ENCODE measurements at regions not wholly inside any gene's neighbourhood (a gene's known extent, or its start where the extent isn't known, plus 50 kb on each side); places are given as distances from the start of the nearest gene placed in this dataset.
"Not testable (repeated sequence)": the region's sequence is repeated elsewhere in the genome, so short reads cannot be mapped to it uniquely, and the experiment has no call there.

DNA sequence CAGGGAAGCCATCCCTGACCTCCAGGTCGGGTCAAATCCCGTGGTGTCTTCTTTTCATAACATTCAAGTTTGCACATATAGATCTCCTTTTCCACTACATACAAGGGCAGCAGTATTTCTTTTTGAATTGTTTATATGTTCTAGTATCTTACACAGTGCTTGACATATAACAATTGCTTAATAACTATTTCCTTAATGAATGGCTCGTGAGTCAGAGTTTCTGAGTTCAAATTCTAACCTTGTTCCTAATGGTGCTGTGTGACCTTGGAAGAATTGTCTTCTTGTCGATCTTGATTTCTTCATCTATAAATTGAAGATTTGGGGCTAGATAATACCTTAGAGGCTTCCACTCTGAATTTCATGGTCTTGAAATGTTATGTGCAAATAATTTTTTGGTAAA lies 57.2 kb upstream of the PELI2 start:
- DNase-seq: no peak
- 29 to 40% (median 32%) methylated on average over 4 of the region's 4 CpGs for WGBS, 4 donors
- no peaks in the 10 kb centered on the region for H3K9me3 ChIP-seq (replicated peaks in 1 of 3)
- TF ChIP-seq, protein P1, sequence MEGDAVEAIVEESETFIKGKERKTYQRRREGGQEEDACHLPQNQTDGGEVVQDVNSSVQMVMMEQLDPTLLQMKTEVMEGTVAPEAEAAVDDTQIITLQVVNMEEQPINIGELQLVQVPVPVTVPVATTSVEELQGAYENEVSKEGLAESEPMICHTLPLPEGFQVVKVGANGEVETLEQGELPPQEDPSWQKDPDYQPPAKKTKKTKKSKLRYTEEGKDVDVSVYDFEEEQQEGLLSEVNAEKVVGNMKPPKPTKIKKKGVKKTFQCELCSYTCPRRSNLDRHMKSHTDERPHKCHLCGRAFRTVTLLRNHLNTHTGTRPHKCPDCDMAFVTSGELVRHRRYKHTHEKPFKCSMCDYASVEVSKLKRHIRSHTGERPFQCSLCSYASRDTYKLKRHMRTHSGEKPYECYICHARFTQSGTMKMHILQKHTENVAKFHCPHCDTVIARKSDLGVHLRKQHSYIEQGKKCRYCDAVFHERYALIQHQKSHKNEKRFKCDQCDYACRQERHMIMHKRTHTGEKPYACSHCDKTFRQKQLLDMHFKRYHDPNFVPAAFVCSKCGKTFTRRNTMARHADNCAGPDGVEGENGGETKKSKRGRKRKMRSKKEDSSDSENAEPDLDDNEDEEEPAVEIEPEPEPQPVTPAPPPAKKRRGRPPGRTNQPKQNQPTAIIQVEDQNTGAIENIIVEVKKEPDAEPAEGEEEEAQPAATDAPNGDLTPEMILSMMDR (IDR thresholded peaks at IDR 0.05): no peak
- no peak for TF ChIP-seq POLR2A (IDR thresholded peaks at IDR 0.05)
- no peak overlapping the region for H3K27ac ChIP-seq
- intact Hi-C loops (cut with DNase I): no loop called here
- H3K4me3 ChIP-seq: no peak overlapping the region
- no peaks in the 10 kb centered on the region for H3K27me3 ChIP-seq
- no peaks in the 10 kb centered on the region for H3K36me3 ChIP-seq (replicated peaks in 1 of 2)
- H3K4me1 ChIP-seq (replicated peaks in 1 of 2): no peaks in the 10 kb centered on the region

DNA sequence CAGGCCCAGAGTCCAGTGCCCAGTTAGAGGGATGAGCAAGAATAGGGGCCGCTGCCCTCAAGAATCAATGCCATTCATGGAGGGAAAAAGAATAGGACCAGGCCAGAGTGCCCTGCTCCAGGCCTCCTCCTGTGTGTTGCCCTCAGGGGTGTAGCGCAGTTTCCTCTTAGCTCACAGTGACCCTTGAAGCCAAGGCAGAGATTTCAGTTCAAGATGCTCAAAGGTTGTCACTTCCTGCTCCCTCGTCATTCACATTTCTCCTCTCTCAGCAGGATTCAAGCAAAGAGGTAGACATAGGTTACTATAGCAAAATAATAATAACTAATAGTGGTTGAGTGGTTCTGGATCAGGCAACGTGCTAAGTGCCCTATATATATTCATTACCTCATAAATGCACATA lies 55.1 kb upstream of the PELI2 start:
- Histone ChIP-seq H3K4me1 (replicated peaks in 1 of 2) (no peaks in the 10 kb centered on the region), H3K4me3 (no peak overlapping the region), H3K36me3 (replicated peaks in 1 of 2) (no peaks in the 10 kb centered on the region), H3K9me3 (replicated peaks in 1 of 3) (no peaks in the 10 kb centered on the region), H3K27ac (no peak overlapping the region), H3K27me3 (no peaks in the 10 kb centered on the region)
- no peak for DNase-seq
- TF ChIP-seq, protein P1 (IDR thresholded peaks at IDR 0.05): no peak
- no peak for TF ChIP-seq POLR2A (IDR thresholded peaks at IDR 0.05)
- 78 to 85% (median 82%) methylated on average over 4 of the region's 4 CpGs for WGBS, 4 donors
- intact Hi-C loops (cut with DNase I): no loop called here

DNA sequence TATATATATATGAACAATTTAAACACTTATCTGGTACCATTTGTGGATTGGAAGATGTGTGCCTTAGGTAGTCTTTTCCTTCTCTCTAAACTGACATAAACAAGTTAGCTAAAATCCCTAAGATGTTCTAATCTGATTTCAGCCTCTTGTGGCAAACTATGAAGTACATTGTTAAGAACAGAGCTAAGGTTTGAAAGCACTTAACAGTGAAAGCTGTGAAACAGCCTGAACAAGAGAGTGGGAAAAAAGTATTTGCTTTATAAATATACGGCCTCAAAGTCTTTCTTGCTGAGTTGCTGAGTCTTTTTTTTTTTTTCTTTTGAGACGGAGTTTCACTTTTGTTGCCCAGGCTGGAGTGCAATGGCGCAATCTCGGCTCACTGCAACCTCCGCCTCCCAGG lies 53.7 kb upstream of the PELI2 start:
- TF ChIP-seq, protein P1 (IDR thresholded peaks at IDR 0.05): no peak
- TF ChIP-seq POLR2A (IDR thresholded peaks at IDR 0.05): no peak
- Histone ChIP-seq H3K4me1 (replicated peaks in 1 of 2) (no peaks in the 10 kb centered on the region), H3K27me3 (no peaks in the 10 kb centered on the region), H3K27ac (no peak overlapping the region), H3K9me3 (replicated peaks in 1 of 3) (no peaks in the 10 kb centered on the region), H3K36me3 (replicated peaks in 1 of 2) (no peaks in the 10 kb centered on the region), H3K4me3 (no peak overlapping the region)
- intact Hi-C loops (cut with DNase I): no loop called here
- WGBS, 4 donors: 88 to 93% (median 89%) methylated on average over 4 to 5 of the region's 5 CpGs
- DNase-seq: no peak

DNA sequence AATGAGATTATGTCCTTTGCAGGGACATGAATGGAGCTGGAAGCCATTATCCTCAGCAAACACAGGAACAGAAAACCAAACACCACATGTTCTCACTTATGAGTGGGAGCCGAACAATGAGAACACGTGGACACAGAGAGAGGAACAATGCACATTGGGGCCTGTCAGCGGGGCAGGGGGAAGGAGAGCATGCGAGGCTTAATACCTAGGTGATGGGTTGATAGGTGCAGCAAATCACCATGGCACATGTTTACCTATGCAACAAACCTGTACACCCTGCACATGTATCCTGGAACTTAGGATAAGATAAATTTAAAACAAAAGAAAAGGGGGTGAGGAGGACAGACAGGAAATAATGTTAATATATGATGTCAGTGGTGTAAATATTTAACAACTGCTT lies 53.0 kb upstream of the PELI2 start:
- H3K9me3 ChIP-seq (replicated peaks in 1 of 3); intact Hi-C loops (cut with DNase I); H3K36me3 ChIP-seq (replicated peaks in 1 of 2); H3K4me3 ChIP-seq; H3K27me3 ChIP-seq; H3K4me1 ChIP-seq (replicated peaks in 1 of 2); H3K27ac ChIP-seq; DNase-seq: not testable (repeated sequence)
- WGBS, 4 donors: 84 to 94% (median 91%) methylated on average over 4 of the region's 4 CpGs

DNA sequence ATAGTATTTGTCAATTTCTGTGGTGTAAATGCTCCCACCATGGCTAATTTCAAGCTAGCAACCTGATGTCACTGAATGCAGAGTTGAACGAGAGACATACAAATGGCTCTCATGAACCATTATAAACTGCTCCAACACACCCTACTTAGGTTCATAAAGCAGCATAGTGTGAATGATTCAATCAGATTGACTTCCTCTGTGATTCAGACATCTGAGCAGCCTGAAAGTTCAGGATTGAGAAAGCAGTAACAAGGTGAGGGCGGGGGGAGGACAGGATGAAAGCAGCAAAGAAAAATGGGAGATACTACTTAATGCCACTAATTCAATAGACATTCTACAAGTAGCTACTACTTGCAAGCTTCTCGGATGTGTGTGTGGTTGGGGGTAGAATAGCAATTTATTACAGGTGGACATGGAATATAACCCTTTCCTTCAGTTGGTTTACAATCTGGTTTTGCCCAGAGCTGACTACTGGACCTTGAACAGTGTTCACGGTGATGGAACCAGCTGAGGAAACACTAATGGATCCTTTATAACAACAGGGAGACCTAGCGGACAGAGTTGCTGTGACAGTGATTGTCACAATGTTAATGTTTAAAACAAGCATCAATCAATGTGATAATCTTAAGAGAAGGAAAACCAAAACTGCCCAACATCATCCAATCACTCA lies 52.5 kb upstream of the PELI2 start:
- WGBS, 4 donors: 78 to 86% (median 83%) methylated on average over 5 of the region's 5 CpGs
- TF ChIP-seq, protein P1 (IDR thresholded peaks at IDR 0.05): no peak
- no peak for TF ChIP-seq POLR2A (IDR thresholded peaks at IDR 0.05)
- Histone ChIP-seq H3K4me1 (replicated peaks in 1 of 2) (no peaks in the 10 kb centered on the region), H3K4me3 (no peak overlapping the region), H3K27me3 (no peaks in the 10 kb centered on the region), H3K36me3 (replicated peaks in 1 of 2) (no peaks in the 10 kb centered on the region), H3K9me3 (replicated peaks in 1 of 3) (no peaks in the 10 kb centered on the region), H3K27ac (no peak overlapping the region)
- no peak for DNase-seq
- intact Hi-C loops (cut with DNase I): no loop called here

All from adrenal gland (tissue), 9 donors.